Vagina (tissue), 2 donors: ENCODE measurements at regions not wholly inside any gene's neighbourhood (a gene's known extent, or its start where the extent isn't known, plus 50 kb on each side); places are given as distances from the start of the nearest gene placed in this dataset.

Experiments used
- DNase-seq, 2 donors: peaks; one replicate each; pipeline ENCODE4 v3.0.0-alpha.2; 2017; ENCODE audit errors: extremely low spot score in 2 of 2
- H3K27ac ChIP-seq: fragments of 200-600 bp; sonication (generic); one replicate; pipeline ENCODE4 v1.5.1; 2019
- H3K27me3 ChIP-seq: fragments of 200-600 bp; sonication (generic); one replicate; pipeline ENCODE4 v1.5.1; 2019
- H3K36me3 ChIP-seq, 2 donors: fragments of 200-600 bp; sonication (generic); one replicate each; pipeline ENCODE4 v1.5.1; 2017 to 2019
- H3K4me1 ChIP-seq: fragments of 200-600 bp; sonication (generic); one replicate; pipeline ENCODE4 v1.5.1; 2019
- H3K4me3 ChIP-seq, 2 donors: fragments of 200-600 bp; sonication (generic); 1 replicate in 1 of 2; 2 replicates in 1 of 2; pipeline ENCODE4 v1.5.1; 2016 to 2019
- H3K9me3 ChIP-seq: fragments of 200-600 bp; sonication (generic); one replicate; pipeline ENCODE4 v1.5.1; 2019
- POLR2A ChIP-seq, 2 donors: fragments of 450-650 bp; IDR thresholded peaks; one replicate each; pipeline ENCODE4 v1.6.1; 2017; ENCODE audit warnings: antibody characterized with exemption in 2 of 2, mild to moderate bottlenecking in 2 of 2, moderate library complexity in 2 of 2
- POLR2AphosphoS5 ChIP-seq, 2 donors: sonication (generic); formaldehyde crosslinking; IDR thresholded peaks; one replicate each; pipeline ENCODE4 v1.9.0; 2017; ENCODE audit warnings: antibody characterized with exemption in 2 of 2, mild to moderate bottlenecking in 2 of 2, low read depth in 1 of 2; ENCODE audit not compliant: insufficient read depth in 1 of 2
- intact Hi-C: fragments of 100-400 bp; cut with DNase I; formaldehyde crosslinking; loops from one replicate; pipeline ENCODE4 v1.15.1; 2023
- TF ChIP-seq, protein P1 (sequence below), 3 experiments: fragments of 450-650 bp in 2 of 3; fragments of 200-600 bp in 1 of 3; sonication (generic) in 1 of 3; IDR thresholded peaks; one replicate each; pipeline ENCODE4 v1.5.1; 2017 to 2019; ENCODE audit warnings: antibody characterized with exemption in 3 of 3, mild to moderate bottlenecking in 2 of 3, moderate library complexity in 2 of 3

- TF ChIP-seq, protein P1, sequence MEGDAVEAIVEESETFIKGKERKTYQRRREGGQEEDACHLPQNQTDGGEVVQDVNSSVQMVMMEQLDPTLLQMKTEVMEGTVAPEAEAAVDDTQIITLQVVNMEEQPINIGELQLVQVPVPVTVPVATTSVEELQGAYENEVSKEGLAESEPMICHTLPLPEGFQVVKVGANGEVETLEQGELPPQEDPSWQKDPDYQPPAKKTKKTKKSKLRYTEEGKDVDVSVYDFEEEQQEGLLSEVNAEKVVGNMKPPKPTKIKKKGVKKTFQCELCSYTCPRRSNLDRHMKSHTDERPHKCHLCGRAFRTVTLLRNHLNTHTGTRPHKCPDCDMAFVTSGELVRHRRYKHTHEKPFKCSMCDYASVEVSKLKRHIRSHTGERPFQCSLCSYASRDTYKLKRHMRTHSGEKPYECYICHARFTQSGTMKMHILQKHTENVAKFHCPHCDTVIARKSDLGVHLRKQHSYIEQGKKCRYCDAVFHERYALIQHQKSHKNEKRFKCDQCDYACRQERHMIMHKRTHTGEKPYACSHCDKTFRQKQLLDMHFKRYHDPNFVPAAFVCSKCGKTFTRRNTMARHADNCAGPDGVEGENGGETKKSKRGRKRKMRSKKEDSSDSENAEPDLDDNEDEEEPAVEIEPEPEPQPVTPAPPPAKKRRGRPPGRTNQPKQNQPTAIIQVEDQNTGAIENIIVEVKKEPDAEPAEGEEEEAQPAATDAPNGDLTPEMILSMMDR (IDR thresholded peaks at IDR 0.05) = no peak
- TF ChIP-seq POLR2AphosphoS5 (IDR thresholded peaks at IDR 0.05; ENCODE audit: insufficient read depth in 1 of 2, low read depth in 1 of 2) (no peak), POLR2A (IDR thresholded peaks at IDR 0.05) (no peak)
- Histone ChIP-seq H3K36me3 (no peaks in the 10 kb centered on the region), H3K27ac (no peak overlapping the region), H3K27me3 (no peaks in the 10 kb centered on the region), H3K4me3 (no peak overlapping the region), H3K4me1 (no peaks in the 10 kb centered on the region), H3K9me3 (no peaks in the 10 kb centered on the region)
- DNase-seq = no peak
- intact Hi-C loops = no loop called here
Observed at GRCh38 chr4:175561696-175562095, 250.4 kb downstream of the GPM6A start.

GRCh38 chr4:175562111-175562510 lies 250.0 kb downstream of the GPM6A start:
- H3K27me3 ChIP-seq = no peaks in the 10 kb centered on the region
- no peak overlapping the region for H3K4me3 ChIP-seq
- H3K27ac ChIP-seq = no peak overlapping the region
- TF ChIP-seq POLR2AphosphoS5 (IDR thresholded peaks at IDR 0.05; ENCODE audit: insufficient read depth in 1 of 2, low read depth in 1 of 2) = no peak
- TF ChIP-seq, protein P1 (IDR thresholded peaks at IDR 0.05) = no peak
- no peak for TF ChIP-seq POLR2A (IDR thresholded peaks at IDR 0.05)
- intact Hi-C loops = no loop called here
- H3K4me1 ChIP-seq = no peaks in the 10 kb centered on the region
- no peak for DNase-seq
- H3K9me3 ChIP-seq = no peaks in the 10 kb centered on the region
- no peaks in the 10 kb centered on the region for H3K36me3 ChIP-seq

DNA sequence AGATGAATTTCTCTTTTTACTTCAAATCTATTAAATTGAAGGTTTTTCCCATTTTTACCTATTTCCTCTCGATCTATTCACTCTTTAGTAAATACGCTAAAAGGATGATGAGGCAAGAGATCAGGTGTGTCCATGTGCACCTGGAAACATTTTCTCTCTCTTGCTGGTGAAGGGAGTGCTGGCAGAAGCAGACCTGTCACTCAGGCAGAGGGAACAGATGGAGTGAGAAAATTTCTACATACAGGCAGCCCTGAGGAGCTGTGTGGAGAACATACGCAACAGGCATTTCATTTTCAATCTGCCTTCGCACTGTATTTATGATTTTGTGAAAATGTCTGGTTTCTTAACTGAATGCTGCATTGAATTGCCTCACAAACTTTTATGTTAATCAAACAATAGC lies 249.5 kb downstream of the GPM6A start:
- Histone ChIP-seq H3K36me3 (no peaks in the 10 kb centered on the region), H3K27me3 (no peaks in the 10 kb centered on the region), H3K27ac (no peak overlapping the region), H3K4me1 (no peaks in the 10 kb centered on the region), H3K4me3 (no peak overlapping the region), H3K9me3 (no peaks in the 10 kb centered on the region)
- TF ChIP-seq POLR2AphosphoS5 (IDR thresholded peaks at IDR 0.05; ENCODE audit: insufficient read depth in 1 of 2, low read depth in 1 of 2) = no peak
- TF ChIP-seq POLR2A (IDR thresholded peaks at IDR 0.05) = no peak
- TF ChIP-seq, protein P1 (IDR thresholded peaks at IDR 0.05) = no peak
- no peak for DNase-seq
- intact Hi-C loops = no loop called here
